SK-N-SH (cell line): ENCODE measurements at regions not wholly inside any gene's neighbourhood (a gene's known extent, or its start where the extent isn't known, plus 50 kb on each side); places are given as distances from the start of the nearest gene placed in this dataset.

Experiments used
- CTCF ChIA-PET: fragments of 300-600, 350-600 bp; formaldehyde crosslinking; extraction: SDS; loops from one replicate; lab custom pipeline; 2021; lab: Yijun Ruan, JAX
- POLR2A ChIA-PET: fragments of 350-600 bp; sonication (Branson Sonifier 250); formaldehyde crosslinking; extraction: SDS; loops from one replicate; lab custom pipeline; 2020; ENCODE audit warnings: antibody characterized with exemption, inconsistent platforms; lab: Yijun Ruan, JAX
- DNase-seq: peaks from one replicate; pipeline ENCODE4 v3.0.0; 2012
- H2AFZ ChIP-seq: fragments of 200-600 bp; sonication (generic); 2 replicates; pipeline ENCODE4 v1.8.1; 2016; ENCODE audit warnings: antibody characterized with exemption, mild to moderate bottlenecking, low read depth
- H3F3A ChIP-seq: fragments of 200-600 bp; sonication (generic); replicated peaks from 2 replicates; pipeline ENCODE3; 2016; ENCODE audit warnings: antibody characterized with exemption, mild to moderate bottlenecking; ENCODE audit not compliant: insufficient read depth
- H3K27ac ChIP-seq, 2 experiments: fragments of 200-500 bp in 1 of 2; fragments of 200-600 bp in 1 of 2; sonication (Bioruptor generic) in 1 of 2; sonication (generic), shearing (Covaris generic) in 1 of 2; 2 replicates each; pipeline versions ENCODE4 v1.5.1 to v1.6.1; 2014 to 2016; ENCODE audit warnings: low read depth in 2 of 2, inconsistent platforms in 1 of 2, low read length in 1 of 2, mild to moderate bottlenecking in 1 of 2, mixed read lengths in 1 of 2
- H3K27me3 ChIP-seq: fragments of 200-600 bp; sonication (generic), shearing (Covaris generic); 2 replicates; pipeline ENCODE4 v1.6.1; 2016; ENCODE audit warnings: mixed run types; ENCODE audit not compliant: insufficient read depth
- H3K36me3 ChIP-seq, 2 experiments: fragments of 200-500 bp in 1 of 2; fragments of 200-600 bp in 1 of 2; sonication (Bioruptor generic) in 1 of 2; sonication (generic) in 1 of 2; replicated peaks in 1 of 2; 2 replicates each; pipeline versions ENCODE3 to v1.5.1; 2014 to 2016; ENCODE audit warnings: low read length in 1 of 2, mild to moderate bottlenecking in 1 of 2; ENCODE audit not compliant: insufficient read depth in 2 of 2, control insufficient read depth in 1 of 2
- H3K4me1 ChIP-seq, 2 experiments: fragments of 200-500 bp in 1 of 2; fragments of 200-600 bp in 1 of 2; sonication (Bioruptor generic) in 1 of 2; sonication (generic), shearing (Covaris generic) in 1 of 2; 2 replicates each; pipeline versions ENCODE4 v1.5.1 to v1.6.1; 2014 to 2016; ENCODE audit warnings: low read depth in 1 of 2, low read length in 1 of 2, mixed run types in 1 of 2; ENCODE audit not compliant: insufficient read depth in 2 of 2, control insufficient read depth in 1 of 2
- H3K4me2 ChIP-seq: fragments of 200-600 bp; sonication (generic), shearing (Covaris generic); 2 replicates; pipeline ENCODE4 v1.6.1; 2017; ENCODE audit warnings: mixed run types
- H3K4me3 ChIP-seq, 2 experiments: fragments of 200-500 bp in 1 of 2; fragments of 200-600 bp in 1 of 2; sonication (Bioruptor generic) in 1 of 2; sonication (generic), shearing (Covaris generic) in 1 of 2; 2 replicates each; pipeline versions ENCODE4 v1.5.1 to v1.8.1; 2014 to 2016; ENCODE audit warnings: low read depth in 2 of 2, inconsistent platforms in 1 of 2, low read length in 1 of 2, mild to moderate bottlenecking in 1 of 2, mixed read lengths in 1 of 2, moderate library complexity in 1 of 2
- H3K79me2 ChIP-seq: fragments of 200-600 bp; sonication (generic); 2 replicates; pipeline ENCODE4 v1.8.1; 2017; ENCODE audit warnings: mild to moderate bottlenecking; ENCODE audit not compliant: insufficient read depth
- H3K9ac ChIP-seq: fragments of 200-600 bp; sonication (generic); 2 replicates; pipeline ENCODE4 v1.6.1; 2017; ENCODE audit warnings: mixed run types
- H3K9me2 ChIP-seq: fragments of 200-600 bp; sonication (generic); 2 replicates; pipeline ENCODE4 v1.6.1; 2017; ENCODE audit warnings: mixed run types
- H3K9me3 ChIP-seq: fragments of 200-600 bp; sonication (generic); 2 replicates; pipeline ENCODE4 v1.6.1; 2017; ENCODE audit warnings: mixed run types, mild to moderate bottlenecking, moderate library complexity
- H4K20me1 ChIP-seq: fragments of 200-600 bp; sonication (generic); 2 replicates; pipeline ENCODE4 v1.6.1; 2017; ENCODE audit warnings: mild to moderate bottlenecking, mixed run types; ENCODE audit not compliant: insufficient read depth
- ELF1 ChIP-seq: IDR thresholded peaks from 2 replicates; pipeline ENCODE4 v1.4.0; 2012
- EP300 ChIP-seq, 2 experiments: IDR thresholded peaks; 2 replicates each; pipeline versions ENCODE4 v1.4.0 to v1.6.1; 2012; ENCODE audit warnings: borderline replicate concordance in 1 of 2, low read depth in 1 of 2, low read length in 1 of 2
- GABPA ChIP-seq: IDR thresholded peaks from 2 replicates; pipeline ENCODE4 v1.4.0; 2012; ENCODE audit warnings: low read depth, mild to moderate bottlenecking
- JUND ChIP-seq: IDR thresholded peaks from 2 replicates; pipeline ENCODE4 v1.4.0; 2012
- MEF2A ChIP-seq: IDR thresholded peaks from 2 replicates; pipeline ENCODE4 v1.4.0; 2012; ENCODE audit warnings: low read depth, borderline replicate concordance
- MXI1 ChIP-seq: IDR thresholded peaks from 2 replicates; pipeline ENCODE4 v1.6.1; 2012; ENCODE audit warnings: mild to moderate bottlenecking, low read depth, low read length, improper control_type of control experiment
- NFIC ChIP-seq: IDR thresholded peaks from 2 replicates; pipeline ENCODE4 v1.4.0; 2012; ENCODE audit warnings: borderline replicate concordance
- POLR2AphosphoS5 ChIP-seq: IDR thresholded peaks from 2 replicates; pipeline ENCODE4 v1.6.1; 2012; ENCODE audit warnings: low read depth, low read length
- RXRA ChIP-seq: IDR thresholded peaks from 2 replicates; pipeline ENCODE4 v1.4.0; 2012; ENCODE audit warnings: low read depth, mild to moderate bottlenecking, borderline replicate concordance
- SMC3 ChIP-seq: IDR thresholded peaks from 2 replicates; pipeline ENCODE4 v1.6.1; 2012; ENCODE audit warnings: low read depth, low read length, improper control_type of control experiment
- TEAD4 ChIP-seq: IDR thresholded peaks from 2 replicates; pipeline ENCODE4 v1.4.0; 2012; ENCODE audit warnings: mild to moderate bottlenecking, borderline replicate concordance; ENCODE audit not compliant: insufficient read depth
- YY1 ChIP-seq: IDR thresholded peaks from 2 replicates; pipeline ENCODE4 v1.4.0; 2012; ENCODE audit warnings: low read depth, mild to moderate bottlenecking
- ZBTB33 ChIP-seq: IDR thresholded peaks from 2 replicates; pipeline ENCODE4 v1.4.0; 2012; ENCODE audit warnings: low read depth, borderline replicate concordance
- WGBS: methylation state at CpG from one replicate; pipeline ENCODE4 v1.1.6; 2017; ENCODE audit warnings: low lambda C conversion rate; 5-methylcytosine and 5-hydroxymethylcytosine counted together
- TF ChIP-seq, protein P1 (sequence below): fragments of 150-350 bp; IDR thresholded peaks from 2 replicates; pipeline ENCODE4 v1.6.1; 2017; ENCODE audit warnings: antibody characterized with exemption, low read length, low read depth, borderline replicate concordance
- TF ChIP-seq, protein P2 (sequence below): fragments of 200-600 bp; sonication (generic); IDR thresholded peaks from 2 replicates; pipeline ENCODE4 v1.6.1; 2017; ENCODE audit warnings: antibody characterized with exemption, mild to moderate bottlenecking, moderate library complexity
- TF ChIP-seq, protein P3 (sequence below): IDR thresholded peaks from 2 replicates; pipeline ENCODE4; 2012
- TF ChIP-seq, protein P4 (sequence below): fragments of 150-350 bp; IDR thresholded peaks from 2 replicates; pipeline ENCODE4 v1.6.1; 2016; ENCODE audit warnings: mild to moderate bottlenecking, low read depth, low read length

DNA sequence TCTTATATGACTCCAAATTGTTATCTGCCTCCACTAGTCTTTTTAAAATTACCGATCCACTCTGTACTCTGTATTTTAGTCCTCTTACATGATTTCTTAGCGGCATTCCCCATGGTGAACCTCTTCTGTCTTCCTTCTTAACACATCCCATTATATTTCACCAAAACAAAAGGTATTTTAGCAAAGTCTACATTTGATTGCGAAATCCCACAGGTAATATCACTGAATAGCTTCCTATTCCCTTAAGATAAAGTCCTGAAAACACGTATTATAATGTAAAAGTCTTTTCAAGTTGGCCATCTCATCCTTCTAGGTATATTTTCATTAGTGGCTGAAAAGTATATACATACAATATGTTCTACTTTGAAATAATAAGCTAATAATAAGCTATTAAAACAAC, 2016.0 kb upstream of the IGFBP7 start:
- Histone ChIP-seq H3K9me2 (no peaks in the 10 kb centered on the region), H3K36me3 (no peaks in the 10 kb centered on the region), H3K27me3 (no peaks in the 10 kb centered on the region), H2AFZ (no peak overlapping the region), H4K20me1 (no peaks in the 10 kb centered on the region), H3K9me3 (no peaks in the 10 kb centered on the region), H3K79me2 (no peaks in the 10 kb centered on the region), H3K4me2 (no peak overlapping the region), H3F3A (no peaks in the 10 kb centered on the region), H3K4me3 (no peak overlapping the region), H3K27ac (no peak overlapping the region), H3K9ac (no peak overlapping the region), H3K4me1 (no peaks in the 10 kb centered on the region; a peak in 2 of 4 replicates)
- WGBS = 28% methylated on average over 4 of the region's 4 CpGs
- CTCF ChIA-PET = no interaction called here
- POLR2A ChIA-PET = no interaction called here
- TF ChIP-seq SMC3 = no peak
- no peak for TF ChIP-seq ZBTB33
- TF ChIP-seq, protein P1, sequence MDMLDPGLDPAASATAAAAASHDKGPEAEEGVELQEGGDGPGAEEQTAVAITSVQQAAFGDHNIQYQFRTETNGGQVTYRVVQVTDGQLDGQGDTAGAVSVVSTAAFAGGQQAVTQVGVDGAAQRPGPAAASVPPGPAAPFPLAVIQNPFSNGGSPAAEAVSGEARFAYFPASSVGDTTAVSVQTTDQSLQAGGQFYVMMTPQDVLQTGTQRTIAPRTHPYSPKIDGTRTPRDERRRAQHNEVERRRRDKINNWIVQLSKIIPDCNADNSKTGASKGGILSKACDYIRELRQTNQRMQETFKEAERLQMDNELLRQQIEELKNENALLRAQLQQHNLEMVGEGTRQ = no peak
- TF ChIP-seq POLR2AphosphoS5 = no peak
- no peak for TF ChIP-seq EP300 (IDR thresholded peaks at IDR 0.05; ENCODE audit: borderline replicate concordance in 1 of 2, low read depth in 1 of 2, low read length in 1 of 2)
- no peak for TF ChIP-seq RXRA
- TF ChIP-seq, protein P2, sequence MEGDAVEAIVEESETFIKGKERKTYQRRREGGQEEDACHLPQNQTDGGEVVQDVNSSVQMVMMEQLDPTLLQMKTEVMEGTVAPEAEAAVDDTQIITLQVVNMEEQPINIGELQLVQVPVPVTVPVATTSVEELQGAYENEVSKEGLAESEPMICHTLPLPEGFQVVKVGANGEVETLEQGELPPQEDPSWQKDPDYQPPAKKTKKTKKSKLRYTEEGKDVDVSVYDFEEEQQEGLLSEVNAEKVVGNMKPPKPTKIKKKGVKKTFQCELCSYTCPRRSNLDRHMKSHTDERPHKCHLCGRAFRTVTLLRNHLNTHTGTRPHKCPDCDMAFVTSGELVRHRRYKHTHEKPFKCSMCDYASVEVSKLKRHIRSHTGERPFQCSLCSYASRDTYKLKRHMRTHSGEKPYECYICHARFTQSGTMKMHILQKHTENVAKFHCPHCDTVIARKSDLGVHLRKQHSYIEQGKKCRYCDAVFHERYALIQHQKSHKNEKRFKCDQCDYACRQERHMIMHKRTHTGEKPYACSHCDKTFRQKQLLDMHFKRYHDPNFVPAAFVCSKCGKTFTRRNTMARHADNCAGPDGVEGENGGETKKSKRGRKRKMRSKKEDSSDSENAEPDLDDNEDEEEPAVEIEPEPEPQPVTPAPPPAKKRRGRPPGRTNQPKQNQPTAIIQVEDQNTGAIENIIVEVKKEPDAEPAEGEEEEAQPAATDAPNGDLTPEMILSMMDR = no peak
- TF ChIP-seq, protein P3, sequence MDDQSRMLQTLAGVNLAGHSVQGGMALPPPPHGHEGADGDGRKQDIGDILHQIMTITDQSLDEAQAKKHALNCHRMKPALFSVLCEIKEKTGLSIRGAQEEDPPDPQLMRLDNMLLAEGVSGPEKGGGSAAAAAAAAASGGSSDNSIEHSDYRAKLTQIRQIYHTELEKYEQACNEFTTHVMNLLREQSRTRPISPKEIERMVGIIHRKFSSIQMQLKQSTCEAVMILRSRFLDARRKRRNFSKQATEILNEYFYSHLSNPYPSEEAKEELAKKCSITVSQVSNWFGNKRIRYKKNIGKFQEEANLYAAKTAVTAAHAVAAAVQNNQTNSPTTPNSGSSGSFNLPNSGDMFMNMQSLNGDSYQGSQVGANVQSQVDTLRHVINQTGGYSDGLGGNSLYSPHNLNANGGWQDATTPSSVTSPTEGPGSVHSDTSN = no peak
- no peak for TF ChIP-seq JUND
- TF ChIP-seq GABPA = no peak
- no peak for TF ChIP-seq YY1
- TF ChIP-seq NFIC = no peak
- TF ChIP-seq MEF2A = no peak
- no peak for TF ChIP-seq TEAD4
- no peak for TF ChIP-seq ELF1
- no peak for TF ChIP-seq MXI1
- TF ChIP-seq, protein P4, sequence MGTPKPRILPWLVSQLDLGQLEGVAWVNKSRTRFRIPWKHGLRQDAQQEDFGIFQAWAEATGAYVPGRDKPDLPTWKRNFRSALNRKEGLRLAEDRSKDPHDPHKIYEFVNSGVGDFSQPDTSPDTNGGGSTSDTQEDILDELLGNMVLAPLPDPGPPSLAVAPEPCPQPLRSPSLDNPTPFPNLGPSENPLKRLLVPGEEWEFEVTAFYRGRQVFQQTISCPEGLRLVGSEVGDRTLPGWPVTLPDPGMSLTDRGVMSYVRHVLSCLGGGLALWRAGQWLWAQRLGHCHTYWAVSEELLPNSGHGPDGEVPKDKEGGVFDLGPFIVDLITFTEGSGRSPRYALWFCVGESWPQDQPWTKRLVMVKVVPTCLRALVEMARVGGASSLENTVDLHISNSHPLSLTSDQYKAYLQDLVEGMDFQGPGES = no peak
- DNase-seq = no peak
